Keratinocyte (primary cell): ENCODE measurements at regions not wholly inside any gene's neighbourhood (a gene's known extent, or its start where the extent isn't known, plus 50 kb on each side); places are given as distances from the start of the nearest gene placed in this dataset.

ENCODE experiments used
- DNase-seq: peaks from one replicate; pipeline ENCODE4 v3.0.0-alpha.2; 2011; ENCODE audit warnings: low read depth, missing footprints, low spot score
- FAIRE-seq: peaks from 2 replicates; lab custom pipeline; 2011; peaks lifted over from hg19 to GRCh38; lab: Jason Lieb, UNC
- H2AFZ ChIP-seq: 2 replicates; pipeline ENCODE4 v1.6.0; 2012; ENCODE audit warnings: low read length, control low read depth, inconsistent platforms; ENCODE audit not compliant: control insufficient read depth
- H3K27ac ChIP-seq: 2 replicates; pipeline ENCODE4 v1.5.1; 2011; ENCODE audit warnings: low read length; ENCODE audit not compliant: control insufficient read depth, insufficient read depth
- H3K27me3 ChIP-seq: 3 replicates; pipeline ENCODE4 v1.6.0; 2011; ENCODE audit warnings: low read length; ENCODE audit not compliant: control insufficient read depth, insufficient read depth; ENCODE audit errors: extremely low read depth
- H3K36me3 ChIP-seq, 2 experiments: 2 replicates in 1 of 2; 3 replicates in 1 of 2; pipeline ENCODE4 v1.5.1; 2011; ENCODE audit warnings: low read length in 2 of 2, mild to moderate bottlenecking in 1 of 2; ENCODE audit not compliant: control insufficient read depth in 2 of 2, insufficient read depth in 2 of 2; ENCODE audit errors: extremely low read depth in 1 of 2
- H3K4me1 ChIP-seq: 3 replicates; pipeline ENCODE4 v1.5.1; 2011; ENCODE audit warnings: low read length; ENCODE audit not compliant: control insufficient read depth, insufficient read depth; ENCODE audit errors: extremely low read depth
- H3K4me2 ChIP-seq: 3 replicates; pipeline ENCODE4 v1.6.0; 2011; ENCODE audit warnings: low read depth, low read length; ENCODE audit not compliant: control insufficient read depth, insufficient read depth; ENCODE audit errors: extremely low read depth
- H3K4me3 ChIP-seq, 3 experiments: fragments of 200-600 bp in 1 of 3; sonication (generic) in 1 of 3; 2 replicates in 2 of 3; 3 replicates in 1 of 3; pipeline ENCODE4 v1.5.1; 2011 to 2016; ENCODE audit warnings: low read length in 3 of 3, mild to moderate bottlenecking in 3 of 3, control low read depth in 2 of 3, inconsistent platforms in 1 of 3, low read depth in 1 of 3, mixed read lengths in 1 of 3, mixed run types in 1 of 3, moderate library complexity in 1 of 3; ENCODE audit not compliant: control insufficient read depth in 2 of 3, insufficient read depth in 2 of 3; ENCODE audit errors: extremely low read depth in 1 of 3
- H3K79me2 ChIP-seq: 2 replicates; pipeline ENCODE4 v1.6.0; 2012; ENCODE audit warnings: low read length; ENCODE audit not compliant: control insufficient read depth, insufficient read depth
- H3K9ac ChIP-seq: 3 replicates; pipeline ENCODE4 v1.6.0; 2011; ENCODE audit warnings: low read length; ENCODE audit not compliant: control insufficient read depth, insufficient read depth; ENCODE audit errors: extremely low read depth
- H3K9me1 ChIP-seq: 3 replicates; pipeline ENCODE4 v1.6.0; 2011; ENCODE audit warnings: low read length; ENCODE audit not compliant: control insufficient read depth, insufficient read depth; ENCODE audit errors: extremely low read depth
- H3K9me3 ChIP-seq: 2 replicates; pipeline ENCODE4 v1.5.1; 2012; ENCODE audit warnings: low read depth, low read length; ENCODE audit not compliant: control insufficient read depth
- H4K20me1 ChIP-seq: 3 replicates; pipeline ENCODE4 v1.6.0; 2011; ENCODE audit warnings: low read length; ENCODE audit not compliant: control insufficient read depth, insufficient read depth; ENCODE audit errors: extremely low read depth
- EZH2 ChIP-seq: IDR thresholded peaks from one replicate; pipeline ENCODE4 v1.6.1; 2012; ENCODE audit warnings: inconsistent platforms, mild to moderate bottlenecking, low read length, moderate library complexity
- dilution Hi-C: fragments of 300-500 bp; cut with MboI; formaldehyde crosslinking; loops from one replicate; pipeline ENCODE4 v1.7.0; 2020; ENCODE audit warnings: low sequenced_read_pairs; ENCODE audit not compliant: extremely low pct_ligation_motif_present
- TF ChIP-seq, protein P1 (sequence below), 3 experiments: IDR thresholded peaks in 1 of 3; conservative IDR thresholded peaks in 1 of 3; optimal IDR thresholded peaks in 1 of 3; 2 replicates in 2 of 3; 3 replicates in 1 of 3; pipeline versions ENCODE3 to v1.5.1; 2011; ENCODE audit warnings: low read length in 3 of 3, mild to moderate bottlenecking in 3 of 3, moderate library complexity in 2 of 3, control low read depth in 1 of 3, inconsistent platforms in 1 of 3; ENCODE audit not compliant: insufficient read depth in 2 of 3; ENCODE audit errors: extremely low read depth in 1 of 3

- dilution Hi-C loops: no loop called here
- no peaks in the 10 kb centered on the region for H3K79me2 ChIP-seq
- H3K27ac ChIP-seq: no peak overlapping the region
- H3K27me3 ChIP-seq: no peaks in the 10 kb centered on the region
- H2AFZ ChIP-seq: no peak overlapping the region
- no peaks in the 10 kb centered on the region for H3K36me3 ChIP-seq
- TF ChIP-seq EZH2: no peak
- TF ChIP-seq, protein P1, sequence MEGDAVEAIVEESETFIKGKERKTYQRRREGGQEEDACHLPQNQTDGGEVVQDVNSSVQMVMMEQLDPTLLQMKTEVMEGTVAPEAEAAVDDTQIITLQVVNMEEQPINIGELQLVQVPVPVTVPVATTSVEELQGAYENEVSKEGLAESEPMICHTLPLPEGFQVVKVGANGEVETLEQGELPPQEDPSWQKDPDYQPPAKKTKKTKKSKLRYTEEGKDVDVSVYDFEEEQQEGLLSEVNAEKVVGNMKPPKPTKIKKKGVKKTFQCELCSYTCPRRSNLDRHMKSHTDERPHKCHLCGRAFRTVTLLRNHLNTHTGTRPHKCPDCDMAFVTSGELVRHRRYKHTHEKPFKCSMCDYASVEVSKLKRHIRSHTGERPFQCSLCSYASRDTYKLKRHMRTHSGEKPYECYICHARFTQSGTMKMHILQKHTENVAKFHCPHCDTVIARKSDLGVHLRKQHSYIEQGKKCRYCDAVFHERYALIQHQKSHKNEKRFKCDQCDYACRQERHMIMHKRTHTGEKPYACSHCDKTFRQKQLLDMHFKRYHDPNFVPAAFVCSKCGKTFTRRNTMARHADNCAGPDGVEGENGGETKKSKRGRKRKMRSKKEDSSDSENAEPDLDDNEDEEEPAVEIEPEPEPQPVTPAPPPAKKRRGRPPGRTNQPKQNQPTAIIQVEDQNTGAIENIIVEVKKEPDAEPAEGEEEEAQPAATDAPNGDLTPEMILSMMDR (optimal IDR thresholded peaks at IDR 0.05 in 1 of 3, IDR thresholded peaks at IDR 0.05 in 1 of 3, conservative IDR thresholded peaks at IDR 0.05 in 1 of 3; ENCODE audit: extremely low read depth in 1 of 3, insufficient read depth in 2 of 3, low read length in 3 of 3): no peak
- no peaks in the 10 kb centered on the region for H3K9me1 ChIP-seq
- H4K20me1 ChIP-seq: no peaks in the 10 kb centered on the region
- DNase-seq (no peak), FAIRE-seq (no peak)
- no peak overlapping the region for H3K4me3 ChIP-seq
- H3K9me3 ChIP-seq: no peaks in the 10 kb centered on the region
- no peak overlapping the region for H3K9ac ChIP-seq
- no peaks in the 10 kb centered on the region for H3K4me1 ChIP-seq
- H3K4me2 ChIP-seq: no peak overlapping the region
Observed at GRCh38 chr11:112880495-112880894, 80.7 kb upstream of the NCAM1 start.

GRCh38 chr11:112881461-112881860, 79.8 kb upstream of the NCAM1 start:
- H3K27ac ChIP-seq: no peak overlapping the region
- H3K4me2 ChIP-seq: no peak overlapping the region
- H3K9me3 ChIP-seq: no peaks in the 10 kb centered on the region
- H3K36me3 ChIP-seq: no peaks in the 10 kb centered on the region
- H3K4me3 ChIP-seq: peak overlapping the region in 1 of 3 experiments; percentile 19
- no peak for TF ChIP-seq EZH2
- TF ChIP-seq, protein P1 (optimal IDR thresholded peaks at IDR 0.05 in 1 of 3, IDR thresholded peaks at IDR 0.05 in 1 of 3, conservative IDR thresholded peaks at IDR 0.05 in 1 of 3; ENCODE audit: extremely low read depth in 1 of 3, insufficient read depth in 2 of 3, low read length in 3 of 3): no peak
- H3K79me2 ChIP-seq: no peaks in the 10 kb centered on the region
- H2AFZ ChIP-seq: no peak overlapping the region
- FAIRE-seq (no peak), DNase-seq (no peak)
- H4K20me1 ChIP-seq: no peaks in the 10 kb centered on the region
- H3K4me1 ChIP-seq: no peaks in the 10 kb centered on the region
- H3K27me3 ChIP-seq: no peaks in the 10 kb centered on the region
- no peak overlapping the region for H3K9ac ChIP-seq
- no peaks in the 10 kb centered on the region for H3K9me1 ChIP-seq
- dilution Hi-C loops: no loop called here
